A549 (cell line): ENCODE measurements at regions not wholly inside any gene's neighbourhood (a gene's known extent, or its start where the extent isn't known, plus 50 kb on each side); places are given as distances from the start of the nearest gene placed in this dataset.

Source experiments
- EP300 ChIP-seq, 2 experiments: fragments of >200 bp; sonication (Bioruptor Twin); formaldehyde crosslinking; IDR thresholded peaks; 2 replicates in 1 of 2; 3 replicates in 1 of 2; pipeline ENCODE4 v1.6.1; 2016 to 2017
- POLR2A ChIP-seq: IDR thresholded peaks from 2 replicates; pipeline ENCODE4 v1.6.1; 2012; ENCODE audit warnings: mild to moderate bottlenecking, low read length
- TF ChIP-seq, protein P1 (sequence below): fragments of >200 bp; sonication (Bioruptor Twin); formaldehyde crosslinking; IDR thresholded peaks from 3 replicates; pipeline ENCODE4 v1.5.1; 2016

- TF ChIP-seq EP300 (IDR thresholded peaks at IDR 0.05) (no peak), POLR2A (no peak)
- TF ChIP-seq, protein P1, sequence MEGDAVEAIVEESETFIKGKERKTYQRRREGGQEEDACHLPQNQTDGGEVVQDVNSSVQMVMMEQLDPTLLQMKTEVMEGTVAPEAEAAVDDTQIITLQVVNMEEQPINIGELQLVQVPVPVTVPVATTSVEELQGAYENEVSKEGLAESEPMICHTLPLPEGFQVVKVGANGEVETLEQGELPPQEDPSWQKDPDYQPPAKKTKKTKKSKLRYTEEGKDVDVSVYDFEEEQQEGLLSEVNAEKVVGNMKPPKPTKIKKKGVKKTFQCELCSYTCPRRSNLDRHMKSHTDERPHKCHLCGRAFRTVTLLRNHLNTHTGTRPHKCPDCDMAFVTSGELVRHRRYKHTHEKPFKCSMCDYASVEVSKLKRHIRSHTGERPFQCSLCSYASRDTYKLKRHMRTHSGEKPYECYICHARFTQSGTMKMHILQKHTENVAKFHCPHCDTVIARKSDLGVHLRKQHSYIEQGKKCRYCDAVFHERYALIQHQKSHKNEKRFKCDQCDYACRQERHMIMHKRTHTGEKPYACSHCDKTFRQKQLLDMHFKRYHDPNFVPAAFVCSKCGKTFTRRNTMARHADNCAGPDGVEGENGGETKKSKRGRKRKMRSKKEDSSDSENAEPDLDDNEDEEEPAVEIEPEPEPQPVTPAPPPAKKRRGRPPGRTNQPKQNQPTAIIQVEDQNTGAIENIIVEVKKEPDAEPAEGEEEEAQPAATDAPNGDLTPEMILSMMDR: no peak
Measured at GRCh38 chr5:158538506-158539074, 561.1 kb downstream of the EBF1 start.
